DND-41 (cell line): ENCODE measurements at regions not wholly inside any gene's neighbourhood (a gene's known extent, or its start where the extent isn't known, plus 50 kb on each side); places are given as distances from the start of the nearest gene placed in this dataset.

Experiments
- EZH2 ChIP-seq: IDR thresholded peaks from 3 replicates; pipeline ENCODE4 v1.6.1; 2012; ENCODE audit warnings: borderline replicate concordance, low read depth, mild to moderate bottlenecking, moderate library complexity, low read length, inconsistent platforms; ENCODE audit not compliant: severe bottlenecking
- TF ChIP-seq, protein P1 (sequence below): IDR thresholded peaks from 2 replicates; pipeline ENCODE4 v1.5.1; 2012; ENCODE audit warnings: borderline replicate concordance, low read length, moderate library complexity, mild to moderate bottlenecking; ENCODE audit not compliant: poor library complexity, severe bottlenecking; ENCODE audit errors: extremely low read depth

DNA sequence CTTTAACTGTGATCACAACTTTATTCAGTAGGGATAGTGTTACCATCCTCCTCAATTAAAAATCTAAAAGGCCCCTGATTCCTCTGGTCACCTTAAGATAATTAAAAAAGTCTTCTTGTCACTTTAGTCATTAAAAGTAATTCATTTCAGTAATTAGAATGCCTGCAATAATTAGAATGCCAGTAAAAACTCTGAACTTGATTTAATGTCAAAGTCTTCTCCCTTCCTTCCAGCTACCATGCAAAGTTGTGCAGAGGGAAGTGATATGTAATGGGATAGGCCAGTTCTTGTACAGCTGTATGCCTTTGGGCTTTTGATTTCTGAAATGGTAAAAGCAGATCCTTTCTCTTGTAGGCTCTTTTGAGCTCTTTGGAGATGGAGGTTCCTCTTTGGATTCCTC, 417.2 kb downstream of the ADAM29 start:
- TF ChIP-seq, protein P1, sequence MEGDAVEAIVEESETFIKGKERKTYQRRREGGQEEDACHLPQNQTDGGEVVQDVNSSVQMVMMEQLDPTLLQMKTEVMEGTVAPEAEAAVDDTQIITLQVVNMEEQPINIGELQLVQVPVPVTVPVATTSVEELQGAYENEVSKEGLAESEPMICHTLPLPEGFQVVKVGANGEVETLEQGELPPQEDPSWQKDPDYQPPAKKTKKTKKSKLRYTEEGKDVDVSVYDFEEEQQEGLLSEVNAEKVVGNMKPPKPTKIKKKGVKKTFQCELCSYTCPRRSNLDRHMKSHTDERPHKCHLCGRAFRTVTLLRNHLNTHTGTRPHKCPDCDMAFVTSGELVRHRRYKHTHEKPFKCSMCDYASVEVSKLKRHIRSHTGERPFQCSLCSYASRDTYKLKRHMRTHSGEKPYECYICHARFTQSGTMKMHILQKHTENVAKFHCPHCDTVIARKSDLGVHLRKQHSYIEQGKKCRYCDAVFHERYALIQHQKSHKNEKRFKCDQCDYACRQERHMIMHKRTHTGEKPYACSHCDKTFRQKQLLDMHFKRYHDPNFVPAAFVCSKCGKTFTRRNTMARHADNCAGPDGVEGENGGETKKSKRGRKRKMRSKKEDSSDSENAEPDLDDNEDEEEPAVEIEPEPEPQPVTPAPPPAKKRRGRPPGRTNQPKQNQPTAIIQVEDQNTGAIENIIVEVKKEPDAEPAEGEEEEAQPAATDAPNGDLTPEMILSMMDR = no peak
- no peak for TF ChIP-seq EZH2
